Ascending aorta (tissue), 2 donors: ENCODE measurements at regions not wholly inside any gene's neighbourhood (a gene's known extent, or its start where the extent isn't known, plus 50 kb on each side); places are given as distances from the start of the nearest gene placed in this dataset.

Source experiments
- DNase-seq, 2 donors: peaks; one replicate each; pipeline ENCODE4 v3.0.0-alpha.2; 2019; ENCODE audit warnings: low spot score in 2 of 2
- H3K27ac ChIP-seq, 2 donors: fragments of 200-600 bp; sonication (generic); one replicate each; pipeline ENCODE4 v1.5.1; 2016 to 2017; ENCODE audit warnings: mild to moderate bottlenecking in 1 of 2
- H3K27me3 ChIP-seq: fragments of 200-600 bp; sonication (generic); one replicate; pipeline ENCODE4 v1.5.1; 2017
- H3K36me3 ChIP-seq, 2 donors: fragments of 200-600 bp; sonication (generic); one replicate each; pipeline ENCODE4 v1.5.1; 2016
- H3K4me1 ChIP-seq, 2 donors: fragments of 200-600 bp; sonication (generic); one replicate each; pipeline ENCODE4 v1.5.1; 2016 to 2017; ENCODE audit warnings: mild to moderate bottlenecking in 1 of 2
- H3K4me3 ChIP-seq, 2 donors: fragments of 200-600 bp; sonication (generic); one replicate each; pipeline ENCODE4 v1.5.1; 2016 to 2017; ENCODE audit warnings: mild to moderate bottlenecking in 1 of 2
- H3K9me3 ChIP-seq, 2 donors: fragments of 200-600 bp; sonication (generic); one replicate each; pipeline ENCODE4 v1.5.1; 2016
- intact Hi-C: fragments of 100-400 bp; cut with DNase I; formaldehyde crosslinking; loops from one replicate; pipeline ENCODE4 v1.15.1; 2023
- TF ChIP-seq, protein P1 (sequence below), 3 experiments: fragments of 200-600 bp in 2 of 3; fragments of 450-650 bp in 1 of 3; sonication (generic) in 2 of 3; IDR thresholded peaks; one replicate each; pipeline ENCODE4 v1.5.1; 2016 to 2019; ENCODE audit warnings: antibody characterized with exemption in 3 of 3, mild to moderate bottlenecking in 1 of 3, moderate library complexity in 1 of 3

DNA sequence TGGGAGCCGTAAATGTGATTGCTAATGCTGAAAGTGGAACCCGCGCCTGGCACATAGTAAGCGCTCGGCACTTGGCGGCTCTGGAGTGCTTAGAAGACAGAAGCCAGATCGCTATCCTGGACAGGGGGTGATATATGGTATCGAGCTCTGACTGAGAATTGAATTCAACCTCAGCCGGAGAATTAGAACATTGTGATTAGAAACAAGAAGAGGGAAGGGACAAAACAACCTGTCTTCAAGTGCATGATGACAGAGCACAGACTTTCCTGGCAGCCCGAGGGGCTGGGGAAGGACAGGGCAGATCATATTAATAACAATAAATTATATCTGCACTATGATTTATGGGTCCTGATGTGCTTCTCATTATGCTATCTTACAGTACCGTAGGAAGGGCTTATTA is 66.9 kb upstream of the TBX3 start:
- no peak for DNase-seq

DNA sequence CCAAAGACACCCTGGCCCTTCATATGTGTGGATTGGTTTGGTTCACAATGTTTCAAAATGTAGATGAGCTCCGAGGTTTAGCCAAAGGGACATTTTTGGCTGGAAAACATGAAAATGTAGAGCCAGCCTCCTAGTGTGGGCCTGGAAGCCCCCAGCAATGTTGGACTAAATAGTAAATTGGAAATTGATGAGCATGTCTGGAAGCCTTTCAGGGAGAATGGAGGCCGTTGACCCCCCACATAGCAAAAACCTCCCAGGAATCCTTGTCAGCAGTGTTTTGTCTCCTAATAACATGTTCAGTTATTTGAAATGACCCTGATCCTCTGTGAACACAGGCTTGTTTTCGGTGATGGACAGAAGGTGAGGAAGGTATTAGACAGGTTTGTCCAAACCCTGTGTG is 65.1 kb upstream of the TBX3 start:
- DNase-seq, result no peak
- Histone ChIP-seq H3K27me3 (no peaks in the 10 kb centered on the region), H3K4me1 (no peaks in the 10 kb centered on the region), H3K9me3 (no peaks in the 10 kb centered on the region), H3K4me3 (no peak overlapping the region), H3K27ac (no peak overlapping the region), H3K36me3 (no peaks in the 10 kb centered on the region)
- intact Hi-C loops, result no loop called here
- TF ChIP-seq, protein P1, sequence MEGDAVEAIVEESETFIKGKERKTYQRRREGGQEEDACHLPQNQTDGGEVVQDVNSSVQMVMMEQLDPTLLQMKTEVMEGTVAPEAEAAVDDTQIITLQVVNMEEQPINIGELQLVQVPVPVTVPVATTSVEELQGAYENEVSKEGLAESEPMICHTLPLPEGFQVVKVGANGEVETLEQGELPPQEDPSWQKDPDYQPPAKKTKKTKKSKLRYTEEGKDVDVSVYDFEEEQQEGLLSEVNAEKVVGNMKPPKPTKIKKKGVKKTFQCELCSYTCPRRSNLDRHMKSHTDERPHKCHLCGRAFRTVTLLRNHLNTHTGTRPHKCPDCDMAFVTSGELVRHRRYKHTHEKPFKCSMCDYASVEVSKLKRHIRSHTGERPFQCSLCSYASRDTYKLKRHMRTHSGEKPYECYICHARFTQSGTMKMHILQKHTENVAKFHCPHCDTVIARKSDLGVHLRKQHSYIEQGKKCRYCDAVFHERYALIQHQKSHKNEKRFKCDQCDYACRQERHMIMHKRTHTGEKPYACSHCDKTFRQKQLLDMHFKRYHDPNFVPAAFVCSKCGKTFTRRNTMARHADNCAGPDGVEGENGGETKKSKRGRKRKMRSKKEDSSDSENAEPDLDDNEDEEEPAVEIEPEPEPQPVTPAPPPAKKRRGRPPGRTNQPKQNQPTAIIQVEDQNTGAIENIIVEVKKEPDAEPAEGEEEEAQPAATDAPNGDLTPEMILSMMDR (IDR thresholded peaks at IDR 0.05), result no peak

More for the DNA sequence above, 66.9 kb upstream of the TBX3 start:
- no peak overlapping the region for H3K27ac ChIP-seq
- no peaks in the 10 kb centered on the region for H3K4me1 ChIP-seq
- H3K27me3 ChIP-seq, result no peaks in the 10 kb centered on the region
- no peak overlapping the region for H3K4me3 ChIP-seq
- TF ChIP-seq, protein P1 (IDR thresholded peaks at IDR 0.05), result no peak
- no peaks in the 10 kb centered on the region for H3K36me3 ChIP-seq
- H3K9me3 ChIP-seq, result no peaks in the 10 kb centered on the region
- intact Hi-C loops, result no loop called here

DNA sequence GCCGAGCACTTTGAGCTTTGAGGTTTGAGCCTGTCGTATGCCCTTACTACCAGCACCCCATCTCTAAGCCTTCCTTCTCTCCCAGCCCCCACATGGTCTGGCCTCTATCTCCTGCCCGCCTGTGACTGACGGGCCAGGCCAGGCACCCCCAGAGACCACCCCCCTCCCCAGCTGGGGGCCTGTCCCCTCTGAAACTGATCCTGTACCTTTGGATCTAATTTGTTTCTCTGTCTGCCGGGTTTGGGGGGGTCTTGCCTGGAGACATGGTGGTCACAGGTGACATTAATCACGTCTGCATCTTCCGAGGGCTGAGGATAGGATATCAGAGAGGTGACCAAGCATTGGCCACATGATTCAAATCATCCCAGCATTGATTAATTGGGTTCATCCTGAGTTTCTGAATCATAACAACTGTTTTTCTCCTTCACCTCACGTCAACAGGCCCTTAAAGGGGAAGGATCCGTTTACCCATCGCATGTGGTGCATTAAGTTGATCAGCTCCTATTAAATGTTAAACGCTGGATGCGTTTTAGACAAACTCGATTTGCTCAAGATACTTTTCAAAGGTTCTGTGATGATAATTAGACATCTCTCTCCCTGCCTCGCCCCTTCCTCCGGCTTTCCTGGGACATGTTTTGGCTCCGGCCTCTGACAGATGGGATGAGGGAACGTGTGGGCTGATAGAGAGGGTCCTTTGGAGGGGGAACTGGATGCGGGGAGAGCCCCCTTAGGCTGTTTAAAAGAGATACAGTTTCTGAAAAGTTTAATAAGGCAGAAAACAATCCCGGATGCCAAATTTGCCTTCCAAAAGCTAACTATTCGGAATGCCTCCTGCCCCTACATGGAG is 63.3 kb upstream of the TBX3 start:
- no peak for DNase-seq
- intact Hi-C loops, result no loop called here
- Histone ChIP-seq H3K36me3 (no peaks in the 10 kb centered on the region), H3K4me3 (peak overlapping the region in 1 of 2 donors; percentile 16), H3K9me3 (no peaks in the 10 kb centered on the region), H3K27ac (no peak overlapping the region), H3K27me3 (no peaks in the 10 kb centered on the region), H3K4me1 (no peaks in the 10 kb centered on the region)
- TF ChIP-seq, protein P1 (IDR thresholded peaks at IDR 0.05), result no peak

DNA sequence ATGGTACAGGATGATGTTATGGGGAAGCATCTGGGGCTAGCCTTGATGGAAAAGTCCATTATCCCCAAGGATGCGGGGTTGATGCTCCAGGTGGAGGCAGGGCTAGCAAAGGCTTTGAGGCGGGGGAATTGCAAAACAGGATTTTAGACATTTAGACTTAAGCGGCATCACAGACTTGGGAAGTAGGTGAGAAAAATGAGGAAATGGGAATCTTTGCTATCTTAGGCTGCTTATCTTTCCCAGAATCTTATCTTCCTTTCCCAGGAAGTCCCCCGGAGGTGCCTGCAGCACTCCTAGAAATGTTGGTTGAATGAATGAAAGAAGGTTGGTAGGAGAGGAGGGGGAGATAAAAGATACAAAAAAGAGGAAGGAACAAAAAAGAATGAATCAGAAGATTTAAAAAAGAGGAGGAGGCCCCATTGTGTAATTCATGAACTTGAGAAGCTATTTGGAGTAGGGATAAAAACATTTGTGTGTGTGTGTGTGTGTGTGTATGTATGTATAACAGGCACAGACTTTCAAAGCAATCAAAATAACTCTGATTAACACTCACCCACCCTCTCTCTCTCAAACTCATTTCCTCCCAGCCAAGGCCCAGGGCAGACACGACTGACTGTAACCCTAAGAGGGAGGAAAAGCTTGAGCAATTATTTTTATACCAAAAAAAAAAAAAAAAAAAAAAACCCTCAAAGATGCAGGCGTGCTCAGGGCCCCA is 62.5 kb upstream of the TBX3 start:
- TF ChIP-seq, protein P1 (IDR thresholded peaks at IDR 0.05), result no peak
- no peaks in the 10 kb centered on the region for H3K4me1 ChIP-seq

DNA sequence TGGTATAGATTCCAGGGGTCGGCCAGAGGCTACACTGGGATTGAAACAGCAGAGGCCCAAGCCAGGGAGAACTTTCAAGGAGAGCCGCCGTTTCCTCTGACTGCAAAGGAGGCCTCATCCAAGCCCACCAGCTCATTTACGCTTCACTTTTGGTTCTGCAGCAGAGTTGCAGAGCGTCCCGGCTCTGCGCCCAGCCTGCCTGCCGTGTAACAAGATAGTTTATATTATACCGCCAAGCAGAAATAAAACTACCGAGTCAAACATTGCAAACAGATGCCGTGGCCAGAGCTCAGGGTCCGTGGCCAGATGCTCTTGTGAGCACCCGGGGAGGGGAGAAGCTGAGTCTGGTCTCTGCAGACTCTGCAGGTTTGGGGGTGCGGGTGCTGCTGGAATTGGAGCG is 60.7 kb upstream of the TBX3 start:
- H3K36me3 ChIP-seq, result no peaks in the 10 kb centered on the region
- H3K27ac ChIP-seq, result no peak overlapping the region
- no peak overlapping the region for H3K4me3 ChIP-seq
- intact Hi-C loops, result no loop called here
- H3K9me3 ChIP-seq, result no peaks in the 10 kb centered on the region
- H3K27me3 ChIP-seq, result no peaks in the 10 kb centered on the region
- TF ChIP-seq, protein P1 (IDR thresholded peaks at IDR 0.05), result no peak
- no peak for DNase-seq
- H3K4me1 ChIP-seq, result no peaks in the 10 kb centered on the region

More for the DNA sequence above, 62.5 kb upstream of the TBX3 start:
- Histone ChIP-seq H3K27ac (no peak overlapping the region), H3K36me3 (no peaks in the 10 kb centered on the region), H3K9me3 (no peaks in the 10 kb centered on the region), H3K27me3 (no peaks in the 10 kb centered on the region), H3K4me3 (no peak overlapping the region)
- no peak for DNase-seq
- intact Hi-C loops, result no loop called here
